ENCODE measurements at regions not wholly inside any gene's neighbourhood (a gene's known extent, or its start where the extent isn't known, plus 50 kb on each side); places are given as distances from the start of the nearest gene placed in this dataset.
A peak's percentile ranks its signal among the peaks of the same experiment; 100 is the strongest.
"Not testable (repeated sequence)": the region's sequence is repeated elsewhere in the genome, so short reads cannot be mapped to it uniquely, and the experiment has no call there.

DNA sequence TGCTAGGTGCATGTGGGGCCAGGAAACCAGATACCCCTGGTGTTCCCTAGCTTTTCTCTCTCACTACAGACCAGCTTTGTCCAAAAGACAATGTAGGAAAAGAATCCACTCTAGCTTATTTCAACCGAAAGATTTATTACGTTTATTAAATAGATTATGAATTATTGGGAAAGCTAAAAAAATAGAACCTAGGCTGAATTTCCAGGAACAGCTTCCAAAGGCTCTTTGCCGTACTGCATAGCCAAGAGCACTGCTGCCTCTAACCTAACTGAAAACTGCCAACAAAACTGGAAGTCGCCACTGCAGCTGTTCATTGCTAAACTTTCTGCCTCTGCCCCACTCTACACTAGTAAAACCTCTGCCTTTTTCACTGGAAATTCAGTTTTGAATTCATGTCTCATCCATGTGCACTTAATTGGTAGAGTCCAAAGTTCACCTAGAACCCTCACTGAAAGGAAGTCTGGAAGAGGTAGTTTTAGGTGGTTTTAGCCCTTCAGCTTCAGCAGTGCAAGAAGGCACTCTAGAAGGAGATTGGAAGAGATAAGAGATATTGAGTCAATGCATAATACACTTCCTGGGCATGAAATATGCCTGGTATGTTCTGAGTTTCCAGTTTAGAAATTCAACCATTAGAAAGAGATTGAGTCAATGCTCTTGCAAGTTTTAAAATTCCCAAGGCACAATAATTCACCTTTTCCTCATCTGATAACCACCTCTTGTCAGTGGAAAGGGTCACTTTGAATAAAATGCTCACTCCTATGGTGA lies 927.9 kb downstream of the MAT2B start:
- no peak for DNase-seq

DNA sequence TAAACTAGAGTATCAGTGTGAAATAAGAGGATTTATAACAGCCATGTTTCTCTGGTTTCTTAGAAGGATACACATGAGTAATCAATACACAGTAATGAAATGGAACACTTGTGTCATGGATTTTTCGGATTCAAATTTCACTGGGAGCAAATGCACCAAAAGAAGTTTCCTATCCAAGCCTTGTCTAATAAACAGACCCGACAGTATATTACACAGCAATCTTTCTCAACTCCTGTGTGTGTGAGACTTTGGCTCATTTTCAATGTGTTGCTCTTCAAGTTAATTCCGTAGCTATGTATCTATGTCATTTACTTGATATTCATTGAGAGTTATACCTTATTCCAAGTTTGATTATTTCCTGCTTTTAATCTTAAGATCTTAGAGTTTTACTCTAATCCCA lies 930.2 kb downstream of the MAT2B start:
- no peak for DNase-seq

DNA sequence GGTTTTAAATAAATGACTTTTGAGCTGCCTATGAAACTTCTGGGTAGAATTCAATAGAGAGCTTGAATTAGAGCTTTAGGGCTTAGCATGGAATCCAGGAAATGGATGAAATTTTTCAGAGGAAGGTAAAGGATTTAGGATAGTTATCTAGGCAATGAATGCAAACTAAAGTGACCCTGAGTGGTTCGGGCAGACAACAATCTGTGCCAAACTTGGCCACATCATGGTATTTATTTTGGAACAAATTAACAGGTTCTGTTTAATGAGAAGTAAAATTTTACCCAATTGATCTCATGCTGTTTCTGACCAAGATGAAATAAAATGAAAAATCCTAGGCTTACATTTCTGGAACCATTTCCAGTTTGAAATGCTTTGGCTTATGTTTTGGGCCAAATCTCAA lies 934.4 kb downstream of the MAT2B start:
- no peak for DNase-seq

DNA sequence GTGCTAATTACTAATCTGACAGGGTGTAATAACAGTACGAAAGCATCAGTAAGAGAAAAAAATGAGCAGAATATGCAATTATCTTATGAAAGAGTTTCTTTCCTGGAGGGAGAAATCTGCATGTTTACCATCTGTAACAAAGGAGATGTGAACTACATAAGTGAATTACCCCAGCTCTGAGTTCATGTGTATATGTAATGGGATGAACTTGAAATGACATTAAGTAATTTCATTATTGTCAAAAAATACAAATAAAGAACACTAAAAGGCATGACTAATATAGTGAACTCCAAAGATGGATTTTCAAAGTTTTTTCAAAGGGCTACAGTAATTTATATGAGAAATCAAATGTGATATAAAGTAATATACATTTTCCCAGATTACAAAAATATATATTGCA lies 944.0 kb downstream of the MAT2B start:
- no peak for DNase-seq

DNA sequence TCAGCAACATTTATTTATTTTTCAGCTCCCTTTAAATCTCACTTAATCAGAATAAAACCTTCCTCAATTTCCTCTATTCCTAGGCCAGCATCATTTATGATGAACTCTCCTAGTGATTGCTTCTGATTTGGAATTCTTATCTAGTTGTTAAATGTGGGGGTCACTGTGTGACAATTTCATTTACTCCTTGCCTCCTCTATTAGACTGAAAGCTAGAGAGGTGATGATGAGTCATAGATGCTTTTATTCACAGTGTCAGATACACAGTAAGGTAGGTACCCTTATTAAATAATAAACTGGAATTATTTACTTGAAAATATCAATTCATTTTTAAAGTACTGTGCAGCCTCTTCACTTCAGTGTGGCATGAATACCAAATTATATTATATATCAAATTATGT lies 960.6 kb downstream of the MAT2B start:
- no peak for DNase-seq

DNA sequence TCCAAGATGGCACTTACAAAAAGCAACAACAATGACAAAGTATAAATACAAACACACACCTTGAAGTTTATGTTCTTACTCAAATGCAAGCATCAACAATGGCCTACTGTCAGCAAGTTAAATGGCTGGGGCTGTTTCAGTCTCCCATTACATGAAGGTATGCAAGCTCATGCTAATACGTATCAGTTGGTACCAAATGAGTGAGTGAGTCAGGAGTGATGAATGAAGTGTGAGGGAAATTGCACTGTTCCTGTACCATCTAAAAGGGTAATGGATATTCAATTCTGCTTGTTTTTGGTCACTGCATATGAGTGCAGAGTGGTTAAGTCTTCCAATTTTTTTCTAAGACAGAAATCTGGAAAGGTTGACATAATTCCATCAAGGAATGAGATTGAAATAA lies 964.9 kb downstream of the MAT2B start:
- DNase-seq: no peak

DNA sequence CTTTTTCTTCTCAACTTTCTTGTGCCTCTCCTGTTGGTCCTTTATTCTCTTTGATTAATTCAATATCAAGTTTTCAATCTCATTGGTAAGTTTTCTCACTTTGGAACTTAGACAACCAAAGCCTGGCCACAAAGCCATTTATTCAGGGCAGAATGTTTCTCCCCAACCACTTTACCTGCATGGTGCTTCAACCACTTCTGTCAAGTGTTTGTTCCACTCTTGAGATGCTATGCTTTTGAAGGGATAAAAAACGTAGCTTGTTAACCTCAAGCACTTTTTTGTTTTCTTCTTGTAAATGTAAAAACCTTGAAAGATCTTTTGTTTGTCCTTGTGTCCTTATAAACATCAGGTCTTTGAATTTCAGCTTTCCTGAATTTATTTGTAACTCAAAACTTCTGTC lies 966.7 kb downstream of the MAT2B start:
- DNase-seq: no peak

DNA sequence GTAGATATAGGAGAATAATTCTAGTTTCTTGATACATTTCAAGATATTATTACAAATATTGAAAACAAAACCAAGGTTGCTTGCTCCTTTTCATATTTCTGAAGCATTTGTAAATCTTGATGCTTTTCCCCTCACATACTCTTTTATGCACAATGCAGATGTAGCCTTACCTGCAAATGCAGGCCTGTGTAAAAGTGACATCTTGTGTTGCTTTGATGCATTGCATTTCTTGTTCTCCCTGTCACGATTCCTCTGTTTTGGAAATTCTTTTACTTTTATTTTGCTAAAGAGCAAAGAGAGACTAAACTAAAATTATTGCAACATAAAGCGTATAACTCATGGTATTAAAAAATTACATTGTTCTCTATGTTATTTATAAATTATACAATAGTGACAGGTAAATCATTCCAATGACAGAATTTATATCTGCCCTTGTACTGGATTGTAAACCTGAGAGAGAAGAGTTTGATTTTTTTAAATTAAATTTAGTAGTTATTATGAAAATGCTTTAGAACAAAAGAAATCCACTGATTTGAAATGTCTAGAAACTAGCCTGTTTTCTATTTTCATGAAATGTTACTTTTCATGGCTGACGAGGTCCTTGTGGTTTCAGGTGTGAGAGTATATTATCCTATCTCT lies 970.0 kb downstream of the MAT2B start:
- DNase-seq: no peak

DNA sequence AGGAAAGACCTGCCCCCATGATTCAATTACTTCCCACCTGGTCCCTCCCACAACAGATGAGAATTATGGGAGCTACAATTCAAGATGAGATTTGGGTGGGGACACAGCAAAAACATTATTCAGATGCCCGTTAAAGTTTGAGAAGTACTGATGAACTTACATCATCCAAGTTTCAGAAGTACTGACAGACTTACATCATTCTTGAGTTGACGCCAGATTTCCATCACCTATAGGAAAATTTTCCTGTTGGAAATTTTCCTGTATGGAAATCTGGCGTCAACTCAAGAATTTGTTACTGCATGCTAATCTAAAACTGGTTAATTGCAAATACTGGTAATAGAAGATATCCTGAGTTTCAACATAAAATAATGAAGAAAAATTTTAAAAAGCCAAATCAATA lies 975.9 kb downstream of the MAT2B start:
- no peak for DNase-seq

DNA sequence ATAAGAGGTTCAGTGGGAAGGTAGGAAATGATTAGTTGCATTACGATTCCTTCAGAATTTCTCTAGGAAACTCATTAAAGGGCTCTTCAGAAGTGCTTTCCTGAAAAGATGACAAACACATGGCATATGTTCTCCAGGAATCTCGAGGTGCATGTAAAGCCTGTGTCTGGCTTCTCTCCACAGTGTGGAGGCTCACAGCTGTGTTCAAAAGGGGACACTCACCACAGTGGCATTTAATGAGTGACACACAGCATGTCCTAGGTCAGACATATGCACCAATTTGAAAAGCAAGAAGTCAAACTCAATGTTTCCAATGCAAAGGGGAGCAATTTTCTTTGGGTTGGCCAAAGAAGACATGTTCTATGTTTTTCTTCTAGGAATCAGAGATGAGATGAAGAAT lies 976.9 kb downstream of the MAT2B start:
- no peak for DNase-seq

DNA sequence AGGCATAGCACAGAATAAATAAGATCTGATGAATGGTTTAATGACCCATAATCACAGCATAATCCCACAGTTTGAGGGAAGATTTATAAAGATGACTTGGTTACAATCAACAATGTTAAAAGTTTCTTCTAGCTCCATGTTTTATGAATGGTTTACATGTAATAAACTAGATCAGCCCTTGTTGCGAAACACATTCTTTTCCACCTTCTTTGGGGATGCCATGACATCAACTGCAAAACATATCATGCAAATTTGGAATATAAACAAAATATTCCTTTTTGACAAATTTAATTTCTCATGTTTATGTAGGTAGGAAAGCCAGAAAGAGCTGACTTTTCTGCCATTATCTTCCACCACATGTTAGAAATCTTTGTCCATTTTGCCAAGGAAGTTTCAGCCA lies 979.5 kb downstream of the MAT2B start:
- no peak for DNase-seq

DNA sequence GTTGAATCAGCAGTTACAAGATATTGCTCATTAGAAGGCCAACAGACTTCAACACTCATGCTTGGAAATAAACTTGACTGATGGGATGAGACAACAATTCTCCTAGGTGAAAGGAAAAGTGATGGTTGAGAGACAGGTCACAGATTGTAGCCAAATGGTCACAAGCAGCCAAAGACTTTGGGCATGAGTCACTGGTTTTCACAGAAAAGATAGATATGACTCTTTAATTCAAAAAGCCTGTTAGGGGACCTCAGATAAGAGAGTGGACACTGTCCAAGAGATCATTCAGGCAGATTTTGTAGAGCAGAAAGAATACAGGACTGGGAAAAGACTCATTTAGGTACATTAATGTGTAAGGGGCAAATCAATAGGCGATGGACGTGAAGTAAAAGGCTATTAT lies 982.5 kb downstream of the MAT2B start:
- no peak for DNase-seq

DNA sequence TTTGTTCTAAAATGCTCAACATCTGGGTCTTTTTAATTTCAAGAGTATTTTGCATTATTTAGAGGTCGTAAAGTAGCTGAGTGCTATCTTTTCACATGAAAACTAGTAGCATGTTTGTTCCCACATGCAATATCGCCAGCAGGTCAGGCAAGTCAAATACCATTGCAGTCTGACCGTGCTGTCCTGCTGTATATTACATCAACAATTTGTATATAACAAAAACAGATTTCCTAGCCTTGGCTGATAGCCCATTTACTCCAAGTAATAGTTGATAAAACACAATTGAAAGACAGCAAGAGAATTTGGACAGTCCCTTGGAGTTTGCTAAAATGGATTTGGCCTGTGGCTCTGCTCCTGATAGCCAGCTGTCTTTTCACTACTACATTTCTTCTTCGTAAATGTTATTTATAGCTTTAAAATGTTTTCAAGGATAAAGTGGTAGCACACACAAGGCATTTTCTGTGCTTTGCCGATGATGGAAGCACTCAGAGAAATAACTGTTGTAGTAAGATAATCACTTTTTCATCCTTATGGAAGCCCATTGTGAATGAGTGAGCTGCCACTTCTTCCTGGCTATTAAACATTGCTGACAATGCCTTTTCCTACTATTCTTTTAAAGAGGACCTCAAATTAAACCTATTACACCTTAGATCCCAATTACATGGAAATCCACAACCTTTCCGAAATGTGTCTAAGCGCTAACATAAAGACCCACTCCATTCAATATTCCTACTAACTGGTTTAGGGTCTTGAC lies 992.1 kb downstream of the MAT2B start:
- DNase-seq: no peak

DNA sequence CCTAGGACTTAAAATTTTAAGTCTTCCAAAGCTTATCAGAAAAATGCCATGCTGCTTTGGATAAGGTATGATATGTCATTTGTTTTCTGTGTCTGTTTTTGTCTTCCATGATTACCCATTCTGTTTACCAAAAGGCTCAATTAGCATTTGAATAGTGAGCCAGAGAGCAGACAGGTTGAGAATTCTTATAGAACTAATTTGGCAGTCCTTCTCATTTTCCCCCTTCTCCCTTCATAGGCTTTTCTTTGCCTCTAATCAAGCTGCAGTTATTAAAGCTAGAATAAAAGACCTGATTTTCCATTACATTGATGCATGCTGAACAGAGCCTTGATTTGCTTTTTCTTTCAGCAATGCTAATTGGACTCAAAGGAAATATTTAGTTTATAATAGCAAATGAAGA lies 993.0 kb downstream of the MAT2B start:
- no peak for DNase-seq

DNA sequence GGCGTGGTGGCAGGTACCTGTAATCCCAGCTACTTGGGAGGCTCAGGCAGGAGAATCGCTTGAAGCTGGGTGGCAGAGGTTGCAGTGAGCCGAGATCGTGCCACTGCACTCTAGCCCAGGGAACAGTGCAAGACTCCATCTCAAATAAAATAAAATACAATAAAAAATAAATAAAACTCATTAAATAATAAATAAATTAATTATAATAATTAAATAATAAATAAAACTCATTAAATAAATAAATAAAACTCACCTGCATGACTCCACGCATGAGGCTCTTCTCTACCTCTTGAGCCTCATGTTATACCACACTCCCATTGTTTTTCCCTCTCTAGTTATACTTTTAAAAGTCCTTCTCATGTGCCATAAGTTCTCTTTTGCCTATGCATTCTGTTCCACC lies 995.4 kb downstream of the MAT2B start:
- no peak for DNase-seq

DNA sequence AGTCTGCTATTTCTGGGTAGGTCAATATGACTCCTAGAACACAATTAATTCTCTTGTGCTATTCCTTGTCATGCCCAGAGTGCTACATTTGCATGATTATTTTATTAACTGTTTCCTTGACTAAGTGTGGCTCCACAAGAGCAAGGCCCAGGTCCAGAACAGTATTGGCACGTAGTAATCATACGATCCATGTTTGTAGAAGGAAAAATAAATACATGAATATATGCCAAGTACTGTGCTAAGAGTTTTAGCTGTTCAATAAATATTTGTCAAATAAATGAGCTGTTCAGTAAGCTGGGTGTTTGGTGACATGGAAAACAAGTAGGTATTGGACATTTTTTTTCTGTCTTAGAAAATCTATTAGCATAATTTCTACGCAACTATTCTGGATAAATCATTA lies 995.9 kb downstream of the MAT2B start:
- no peak for DNase-seq

DNA sequence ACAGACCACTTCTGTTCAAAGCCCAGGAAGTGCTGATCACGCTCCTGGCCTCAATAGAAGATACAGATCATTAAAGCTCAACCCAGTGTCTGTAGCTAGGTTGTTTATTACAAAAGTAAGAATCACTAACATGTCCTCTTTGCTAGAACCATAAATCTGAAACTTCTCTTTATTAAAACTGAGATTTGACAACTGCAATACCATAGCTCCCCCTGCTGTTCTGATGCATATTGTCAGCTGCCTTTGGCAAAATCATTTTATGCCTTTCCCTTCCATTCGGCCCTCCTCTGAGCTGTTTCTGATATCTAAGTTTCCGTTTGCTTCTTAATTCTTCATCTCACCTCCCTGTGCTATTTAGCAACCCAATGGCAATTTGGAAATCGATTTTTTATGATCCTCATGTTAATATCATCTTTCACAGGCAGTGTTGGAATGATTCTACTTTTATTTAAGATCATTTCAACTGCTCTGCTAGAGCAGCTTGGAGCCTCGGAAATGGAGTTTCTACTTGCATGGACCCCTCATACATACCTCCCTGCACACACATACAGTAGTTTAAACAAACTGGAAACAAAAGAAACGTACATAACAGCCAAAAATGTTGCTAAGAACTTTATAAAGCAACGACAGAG lies 998.8 kb downstream of the MAT2B start:
- peak; percentile 2 for DNase-seq

DNA sequence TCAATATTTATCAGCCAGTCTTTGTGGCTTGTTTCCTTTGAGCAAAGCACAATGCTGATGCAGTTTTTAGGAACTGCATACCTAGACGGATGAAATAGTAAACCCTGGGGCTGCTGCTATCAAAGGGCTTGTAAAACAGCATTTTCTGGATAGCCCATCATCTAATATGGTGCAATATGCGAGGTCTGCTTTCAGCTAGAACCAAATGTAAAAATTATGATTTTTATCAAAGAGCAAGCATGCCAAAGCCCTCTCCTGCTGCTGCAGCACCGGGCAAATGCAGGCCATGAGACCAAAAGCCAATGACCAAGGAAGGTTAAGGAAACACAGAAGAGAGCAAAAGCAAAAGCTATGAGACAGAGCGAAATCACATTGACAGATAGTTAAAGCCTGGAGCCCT lies 1000.4 kb downstream of the MAT2B start:
- no peak for DNase-seq

DNA sequence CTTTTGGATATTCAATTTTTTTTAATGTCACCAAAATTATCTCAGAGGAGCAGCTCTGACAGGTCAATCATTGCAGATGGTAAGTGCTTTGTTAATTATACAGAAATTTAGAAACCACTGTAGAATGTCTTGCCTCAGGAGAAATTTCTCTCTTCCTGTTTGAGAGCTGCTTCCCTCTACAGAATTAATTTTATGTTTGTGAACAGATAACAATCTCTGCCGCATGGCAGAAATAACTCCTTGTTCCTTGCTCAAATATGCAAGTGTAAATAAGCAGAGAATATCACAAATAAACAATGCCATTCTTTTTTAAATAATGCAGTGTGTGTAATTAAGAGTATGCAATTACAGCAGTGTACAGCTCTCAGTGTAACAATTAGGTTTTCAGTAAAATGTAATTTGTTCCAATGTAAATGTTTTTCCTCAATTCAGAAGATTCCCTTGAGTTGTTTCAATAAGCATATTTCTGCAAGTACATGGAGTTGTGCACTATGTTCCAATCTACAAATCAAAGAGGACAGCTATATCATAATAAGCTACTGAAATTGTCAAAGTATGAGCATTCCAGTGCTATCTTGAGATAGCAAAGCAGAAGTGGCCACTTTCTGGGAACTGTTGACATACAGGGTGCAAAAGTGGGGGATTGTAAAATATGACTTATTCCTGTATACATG lies 1012.8 kb downstream of the MAT2B start:
- no peak for DNase-seq

DNA sequence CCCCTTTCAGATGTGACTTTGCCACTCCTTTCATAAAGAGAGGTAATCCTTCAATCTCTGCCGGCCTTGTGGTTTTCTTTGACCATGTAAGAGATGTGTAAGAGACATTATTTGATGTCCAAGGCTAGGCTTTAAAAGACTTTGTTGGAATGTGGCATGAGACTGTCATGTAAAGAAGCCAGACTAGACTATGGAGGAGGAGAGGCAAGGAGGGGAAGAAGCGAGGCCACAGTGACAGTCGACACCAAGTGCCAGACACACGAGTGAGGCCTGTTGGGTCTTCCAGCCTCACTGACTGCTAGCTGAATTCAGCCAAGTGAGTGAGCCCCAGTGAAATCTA lies 1013.3 kb downstream of the MAT2B start:
- DNase-seq: no peak

DNA sequence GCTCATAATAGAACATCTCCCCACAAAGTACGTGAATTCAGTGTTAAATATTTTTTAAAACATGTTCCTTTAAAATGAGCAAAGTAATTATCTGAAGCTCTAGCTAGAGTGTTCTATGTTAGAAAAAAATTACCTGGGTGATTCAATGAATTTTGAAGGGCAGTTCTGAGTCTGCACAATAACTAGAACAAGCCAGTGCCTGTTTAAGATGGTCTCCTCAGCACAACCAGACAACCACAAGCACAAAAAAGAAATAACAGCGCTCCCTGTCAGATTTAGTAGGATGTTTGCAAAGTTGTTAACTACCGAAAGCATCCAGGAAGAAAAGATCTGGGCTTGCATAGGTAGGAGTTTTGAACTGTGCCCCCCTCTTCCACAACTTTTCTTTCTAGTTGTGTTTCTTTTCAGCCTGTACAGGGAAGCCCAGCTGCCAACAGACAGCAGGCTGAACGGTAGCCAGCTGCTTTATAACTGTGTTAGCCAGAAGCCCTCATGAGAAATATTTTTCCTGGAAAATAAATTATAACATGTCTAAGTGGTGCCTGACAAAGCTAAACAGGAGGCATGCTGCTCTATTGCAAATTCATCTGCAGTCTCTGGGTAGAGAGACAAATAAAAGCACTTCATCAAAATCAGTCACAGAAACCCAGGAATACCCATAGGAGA lies 1026.9 kb downstream of the MAT2B start:
- DNase-seq: no peak

DNA sequence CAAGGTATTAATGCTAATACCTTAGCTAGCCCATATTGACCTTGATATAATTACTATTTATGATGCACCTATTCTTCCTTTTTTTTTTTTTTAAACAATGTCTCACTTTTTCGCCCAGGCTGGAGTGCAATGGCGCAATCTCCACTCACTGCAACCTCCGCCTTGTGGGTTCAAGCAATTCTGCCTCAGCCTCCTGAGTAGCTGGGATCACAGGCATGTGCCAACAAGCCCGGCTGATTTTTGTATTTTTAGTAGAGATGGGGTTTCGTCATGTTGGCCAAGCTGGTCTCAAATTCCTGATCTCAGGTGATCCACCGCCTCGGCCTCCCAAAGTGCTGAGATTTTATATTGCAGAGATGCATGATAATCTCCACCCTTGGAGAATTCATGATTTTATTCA lies 1028.0 kb downstream of the MAT2B start:
- not testable (repeated sequence) for DNase-seq

DNA sequence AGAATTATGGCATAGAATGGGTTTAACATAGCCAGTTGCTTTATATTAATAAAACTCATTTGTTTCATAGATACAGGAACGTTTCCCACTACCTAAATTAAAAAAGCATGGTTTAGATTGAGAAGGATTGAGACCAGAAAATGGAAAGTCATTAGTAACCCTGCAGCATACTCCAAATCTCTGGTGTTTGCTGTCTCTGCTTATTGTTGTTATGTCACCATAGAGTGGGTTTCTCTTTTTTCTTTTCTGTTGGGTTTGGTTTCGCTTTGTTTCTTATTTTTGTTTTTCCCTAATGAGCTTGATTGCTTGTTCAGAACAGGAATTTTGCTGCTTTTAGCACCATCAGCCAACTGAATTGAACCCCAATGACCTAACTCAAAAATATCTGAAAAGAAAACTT lies 1034.8 kb downstream of the MAT2B start:
- DNase-seq: no peak
